ENCODE measurements at regions not wholly inside any gene's neighbourhood (a gene's known extent, or its start where the extent isn't known, plus 50 kb on each side); places are given as distances from the start of the nearest gene placed in this dataset.

GRCh38 chr2:55811048-55811447, 112.5 kb downstream of the EFEMP1 start:
- Histone ChIP-seq H3K4me2 (ENCODE audit: low read depth, low read length) (no peak overlapping the region), H3K4me3 (ENCODE audit: low read length) (no peak overlapping the region), H3K27ac (ENCODE audit: low read length) (no peak overlapping the region), H3K9ac (ENCODE audit: low read length) (no peak overlapping the region), H4K20me1 (ENCODE audit: insufficient read depth, low read length) (no peaks in the 10 kb centered on the region), H2AFZ (ENCODE audit: low read length) (no peak overlapping the region), H3K36me3 (replicated peaks; ENCODE audit: insufficient read depth, low read length) (no peaks in the 10 kb centered on the region), H3K27me3 (replicated peaks; ENCODE audit: insufficient read depth, low read length) (no peaks in the 10 kb centered on the region), H3K9me2 (replicated peaks; ENCODE audit: insufficient read depth, low read length) (no peaks in the 10 kb centered on the region), H3K9me3 (replicated peaks; ENCODE audit: insufficient read depth, low read length) (no peaks in the 10 kb centered on the region), H3K4me1 (ENCODE audit: low read length) (no peaks in the 10 kb centered on the region), H3K79me2 (ENCODE audit: low read length) (no peaks in the 10 kb centered on the region), H3F3A (ENCODE audit: insufficient read depth, low read length) (no peaks in the 10 kb centered on the region)
- DNase-seq = no peak
- TF ChIP-seq EZH2 (optimal IDR thresholded peaks at IDR 0.05; ENCODE audit: low read depth, low read length) (no peak), EZH2phosphoT487 (IDR thresholded peaks at IDR 0.05; ENCODE audit: low read length) (no peak), CTCF (IDR thresholded peaks at IDR 0.05; ENCODE audit: low read length) (no peak)

DNA sequence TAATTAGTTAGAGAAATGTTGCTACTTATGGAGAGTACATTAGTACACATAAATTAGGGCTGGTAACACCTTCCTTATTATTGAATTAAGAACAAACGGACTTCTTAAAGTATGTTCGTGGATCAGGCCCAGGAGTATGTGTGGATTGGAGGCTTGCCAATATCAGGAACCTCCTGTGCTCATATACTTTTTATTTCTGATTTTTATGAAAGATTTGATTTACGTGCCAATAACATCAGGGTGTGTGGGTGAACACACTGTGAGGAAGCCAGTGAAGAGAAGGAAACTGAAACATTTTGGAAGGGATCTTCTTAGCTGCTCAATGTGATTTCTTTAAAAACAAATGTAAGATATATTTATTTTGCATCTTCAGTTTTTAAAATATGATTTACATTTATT, 113.0 kb downstream of the EFEMP1 start:
- Histone ChIP-seq H3K27ac (ENCODE audit: low read length) (no peak overlapping the region), H2AFZ (ENCODE audit: low read length) (no peak overlapping the region)

DNA sequence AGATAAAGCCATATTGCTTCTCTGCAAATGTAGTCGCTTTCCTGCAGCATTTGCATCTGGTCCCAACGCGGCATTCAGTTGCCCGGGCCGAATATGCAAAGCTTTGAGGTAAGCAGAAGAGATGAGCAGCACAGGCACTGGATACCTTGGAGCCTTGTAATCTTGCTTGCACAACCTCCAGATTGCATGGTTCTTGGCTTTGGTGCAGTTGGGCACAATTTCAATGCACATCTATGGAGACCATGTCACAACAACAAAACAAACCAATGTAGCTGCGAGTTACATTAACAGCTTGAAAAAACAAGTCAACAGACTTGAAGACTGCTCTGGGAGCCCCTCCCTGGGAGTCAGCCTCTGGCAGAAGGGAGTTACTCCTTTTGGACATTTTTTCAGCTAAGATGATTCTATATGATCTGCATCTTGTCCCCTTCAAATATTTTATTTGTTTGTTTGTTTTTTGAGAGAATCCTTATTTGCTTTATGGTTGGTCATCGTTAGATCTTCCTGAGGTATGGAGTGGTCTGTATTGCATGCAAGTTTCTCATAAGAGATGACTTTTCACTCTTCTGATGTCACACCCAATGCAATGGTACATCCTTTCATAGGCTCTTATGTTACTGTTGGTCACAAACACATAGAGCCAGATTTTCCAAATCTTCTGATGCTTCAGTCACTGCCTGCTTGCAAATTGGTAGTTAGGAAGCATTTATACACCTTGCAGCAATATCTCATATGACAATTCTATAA, 113.5 kb downstream of the EFEMP1 start:
- no peaks in the 10 kb centered on the region for H4K20me1 ChIP-seq (ENCODE audit: insufficient read depth, low read length)
- H3K9me3 ChIP-seq (replicated peaks; ENCODE audit: insufficient read depth, low read length) = no peaks in the 10 kb centered on the region
- no peaks in the 10 kb centered on the region for H3K79me2 ChIP-seq (ENCODE audit: low read length)
- no peak overlapping the region for H3K9ac ChIP-seq (ENCODE audit: low read length)
- H3K36me3 ChIP-seq (replicated peaks; ENCODE audit: insufficient read depth, low read length) = no peaks in the 10 kb centered on the region
- H3F3A ChIP-seq (ENCODE audit: insufficient read depth, low read length) = no peaks in the 10 kb centered on the region
- H3K27ac ChIP-seq (ENCODE audit: low read length) = no peak overlapping the region
- H3K4me1 ChIP-seq (ENCODE audit: low read length) = no peaks in the 10 kb centered on the region
- H3K27me3 ChIP-seq (replicated peaks; ENCODE audit: insufficient read depth, low read length) = no peaks in the 10 kb centered on the region
- H3K9me2 ChIP-seq (replicated peaks; ENCODE audit: insufficient read depth, low read length) = no peaks in the 10 kb centered on the region
- no peak for DNase-seq
- no peak overlapping the region for H2AFZ ChIP-seq (ENCODE audit: low read length)
- TF ChIP-seq EZH2phosphoT487 (IDR thresholded peaks at IDR 0.05; ENCODE audit: low read length) (no peak), EZH2 (optimal IDR thresholded peaks at IDR 0.05; ENCODE audit: low read depth, low read length) (no peak), CTCF (IDR thresholded peaks at IDR 0.05; ENCODE audit: low read length) (no peak)
- no peak overlapping the region for H3K4me3 ChIP-seq (ENCODE audit: low read length)
- H3K4me2 ChIP-seq (ENCODE audit: low read depth, low read length) = no peak overlapping the region

More for the DNA sequence above, 113.0 kb downstream of the EFEMP1 start:
- no peaks in the 10 kb centered on the region for H3K79me2 ChIP-seq (ENCODE audit: low read length)
- H3K27me3 ChIP-seq (replicated peaks; ENCODE audit: insufficient read depth, low read length) = no peaks in the 10 kb centered on the region
- no peak overlapping the region for H3K4me2 ChIP-seq (ENCODE audit: low read depth, low read length)
- no peaks in the 10 kb centered on the region for H3K36me3 ChIP-seq (replicated peaks; ENCODE audit: insufficient read depth, low read length)
- no peak for DNase-seq
- TF ChIP-seq CTCF (IDR thresholded peaks at IDR 0.05; ENCODE audit: low read length) = no peak
- TF ChIP-seq EZH2phosphoT487 (IDR thresholded peaks at IDR 0.05; ENCODE audit: low read length) = no peak
- TF ChIP-seq EZH2 (optimal IDR thresholded peaks at IDR 0.05; ENCODE audit: low read depth, low read length) = no peak
- no peaks in the 10 kb centered on the region for H3K4me1 ChIP-seq (ENCODE audit: low read length)
- no peaks in the 10 kb centered on the region for H3K9me2 ChIP-seq (replicated peaks; ENCODE audit: insufficient read depth, low read length)
- no peaks in the 10 kb centered on the region for H3F3A ChIP-seq (ENCODE audit: insufficient read depth, low read length)
- H3K9me3 ChIP-seq (replicated peaks; ENCODE audit: insufficient read depth, low read length) = no peaks in the 10 kb centered on the region
- no peak overlapping the region for H3K9ac ChIP-seq (ENCODE audit: low read length)
- H4K20me1 ChIP-seq (ENCODE audit: insufficient read depth, low read length) = no peaks in the 10 kb centered on the region
- H3K4me3 ChIP-seq (ENCODE audit: low read length) = no peak overlapping the region

Data from MM.1S (cell line).